Hepatocyte (in vitro differentiated cells): ENCODE measurements at regions not wholly inside any gene's neighbourhood (a gene's known extent, or its start where the extent isn't known, plus 50 kb on each side); places are given as distances from the start of the nearest gene placed in this dataset.

Source experiments
- CTCF ChIP-seq: fragments of 200-600 bp; sonication (generic); IDR thresholded peaks from 2 replicates; pipeline ENCODE4 v1.5.1; 2016; ENCODE audit warnings: antibody characterized with exemption, mild to moderate bottlenecking; ENCODE audit not compliant: poor library complexity
- EZH2phosphoT487 ChIP-seq: fragments of 200-600 bp; sonication (generic); IDR thresholded peaks from one replicate; pipeline ENCODE4 v1.6.1; 2018; ENCODE audit warnings: antibody characterized with exemption, mild to moderate bottlenecking, low read depth, moderate library complexity; ENCODE audit not compliant: unreplicated experiment, severe bottlenecking

- no peak for TF ChIP-seq EZH2phosphoT487
- no peak for TF ChIP-seq CTCF
These were observed 897.3 kb upstream of the TENM3 start for GRCh38 chr4:181345931-181346330.
